ENCODE measurements at regions not wholly inside any gene's neighbourhood (a gene's known extent, or its start where the extent isn't known, plus 50 kb on each side); places are given as distances from the start of the nearest gene placed in this dataset.

GRCh38 chr3:87742250-87742649 is 316.6 kb downstream of the CGGBP1 start:
- CTCF ChIA-PET (ENCODE audit: low intra/inter-chr PET ratio, low total read pairs): no interaction called here
- Histone ChIP-seq H3K79me2 (ENCODE audit: insufficient read depth, low read length) (no peaks in the 10 kb centered on the region), H2AFZ (ENCODE audit: low read length) (no peak overlapping the region), H3K9me3 (ENCODE audit: low read length) (peaks cover 39% of the 10 kb centered on the region; the same call in 1 of the 2 replicates), H3K36me3 (replicated peaks in 1 of 2; ENCODE audit: control insufficient read depth in 1 of 2, insufficient read depth in 2 of 2, low read length in 2 of 2) (no peaks in the 10 kb centered on the region), H3K4me2 (ENCODE audit: low read depth, low read length) (no peak overlapping the region), H3K27ac (ENCODE audit: extremely low read length, insufficient read depth, low read length) (no peak overlapping the region), H3K27me3 (ENCODE audit: control insufficient read depth in 1 of 2, insufficient read depth in 2 of 2, low read length in 2 of 2) (no peaks in the 10 kb centered on the region; a peak in 1 of 5 replicates), H4K20me1 (ENCODE audit: insufficient read depth, low read length) (no peaks in the 10 kb centered on the region), H3K4me3 (replicated peaks in 1 of 3; ENCODE audit: insufficient read depth in 1 of 3, low read depth in 2 of 3, low read length in 3 of 3) (no peak overlapping the region), H3K4me1 (ENCODE audit: insufficient read depth, low read length) (no peaks in the 10 kb centered on the region), H3K9ac (ENCODE audit: insufficient read depth, low read depth, low read length) (no peak overlapping the region)
- FAIRE-seq: no peak
- POLR2A ChIA-PET: no interaction called here
- ATAC-seq: no peak
- no TSS peak for BruUV-seq (replicated peaks)
- in situ Hi-C loops (cut with HindIII; ENCODE audit: extremely low pct_ligation_motif_present, low pct_unique_long_range_greater_than_20kb): no loop called here
- DNase-seq (ENCODE audit: low spot score): no peak
- intact Hi-C loops (cut with micrococcal nuclease; ENCODE audit: unreplicated experiment): no loop called here
- 0% methylated on average over 2 of the region's 2 CpGs for WGBS (ENCODE audit: low lambda C conversion rate)
- TF ChIP-seq ZNF792 (CRISPR knock-in tag; IDR thresholded peaks at IDR 0.05) (no peak), ZNF235 (CRISPR knock-in tag; IDR thresholded peaks at IDR 0.05; ENCODE audit: borderline replicate concordance) (no peak), PREB (CRISPR knock-in tag; IDR thresholded peaks at IDR 0.05) (no peak), ZNF772 (CRISPR knock-in tag; IDR thresholded peaks at IDR 0.05) (no peak), NCOA1 (CRISPR knock-in tag; IDR thresholded peaks at IDR 0.05) (no peak), HNF1A (IDR thresholded peaks at IDR 0.05; ENCODE audit: low read depth) (no peak), HNF1A (CRISPR knock-in tag; IDR thresholded peaks at IDR 0.05; ENCODE audit: borderline replicate concordance) (no peak), PCBP2 (optimal IDR thresholded peaks at IDR 0.05; ENCODE audit: low read depth, low read length, poor library complexity, severe bottlenecking) (no peak), ZNF580 (CRISPR knock-in tag; IDR thresholded peaks at IDR 0.05; ENCODE audit: borderline replicate concordance, low read depth) (no peak), IKZF5 (CRISPR knock-in tag; IDR thresholded peaks at IDR 0.05) (no peak), THYN1 (CRISPR knock-in tag; IDR thresholded peaks at IDR 0.05; ENCODE audit: borderline replicate concordance, low read depth) (no peak), ARNT (IDR thresholded peaks at IDR 0.05) (no peak), ATF5 (CRISPR knock-in tag; IDR thresholded peaks at IDR 0.05; ENCODE audit: low read depth) (no peak), HMGXB3 (CRISPR knock-in tag; IDR thresholded peaks at IDR 0.05; ENCODE audit: borderline replicate concordance) (no peak)

Data from HepG2 (cell line).